ENCODE measurements at regions not wholly inside any gene's neighbourhood (a gene's known extent, or its start where the extent isn't known, plus 50 kb on each side); places are given as distances from the start of the nearest gene placed in this dataset.

DNA sequence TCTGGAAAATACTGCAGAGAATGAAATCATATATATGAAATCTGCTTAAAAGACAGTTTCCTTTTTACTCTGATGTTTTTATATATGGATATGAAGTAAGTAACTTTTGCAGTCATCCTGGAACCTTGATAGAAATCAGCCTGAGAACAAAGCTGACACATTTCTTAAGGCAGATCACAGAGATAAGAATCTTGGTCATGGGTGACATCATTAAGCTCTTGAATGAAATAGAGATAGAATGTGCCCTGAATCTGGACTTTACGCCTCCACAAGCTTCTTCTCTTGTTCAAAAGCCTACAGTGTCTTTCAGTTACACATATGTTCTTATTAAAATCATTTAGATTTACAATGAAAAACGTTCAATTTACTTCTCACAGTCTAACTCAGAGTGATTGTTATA lies 319.1 kb upstream of the CNTNAP2 start:
- TF ChIP-seq FOS (IDR thresholded peaks at IDR 0.05; ENCODE audit: low read depth, low read length): no peak
- no peak for TF ChIP-seq MXI1 (IDR thresholded peaks at IDR 0.05; ENCODE audit: borderline replicate concordance, low read depth, low read length)
- Histone ChIP-seq H4K20me1 (ENCODE audit: insufficient read depth, low read length) (no peaks in the 10 kb centered on the region), H3K56ac (ENCODE audit: extremely low read depth, insufficient read depth, low read length) (no peak overlapping the region), H3K4ac (ENCODE audit: low read depth, low read length) (no peak overlapping the region), H2AK9ac (replicated peaks; ENCODE audit: low read depth, low read length, poor library complexity) (no peak overlapping the region), H3K18ac (ENCODE audit: low read depth, low read length) (no peak overlapping the region), H3K4me3 (ENCODE audit: insufficient read depth, low read depth, low read length) (no peak overlapping the region), H3K9ac (ENCODE audit: low read depth, low read length) (no peak overlapping the region), H3K14ac (replicated peaks; ENCODE audit: low read depth, low read length) (no peak overlapping the region), H3K4me1 (ENCODE audit: control insufficient read depth, insufficient read depth, low read length) (no peaks in the 10 kb centered on the region), H3K4me2 (ENCODE audit: low read depth, low read length) (no peak overlapping the region), H2BK20ac (ENCODE audit: low read depth, low read length) (no peak overlapping the region), H3K36me3 (ENCODE audit: control insufficient read depth, insufficient read depth, low read length) (no peaks in the 10 kb centered on the region), H3K9me1 (ENCODE audit: insufficient read depth, low read length) (no peaks in the 10 kb centered on the region), H2BK5ac (ENCODE audit: low read depth, low read length, poor library complexity, severe bottlenecking) (no peak overlapping the region), H4K8ac (ENCODE audit: low read depth in 2 of 2, low read length in 2 of 2) (no peak overlapping the region), H3K9me3 (ENCODE audit: control insufficient read depth, insufficient read depth, low read length) (peaks cover 2% of the 10 kb centered on the region; the same call in 1 of the 2 replicates), H3K27me3 (ENCODE audit: control insufficient read depth, insufficient read depth, low read length) (no peaks in the 10 kb centered on the region), H2BK15ac (ENCODE audit: low read depth, low read length) (no peak overlapping the region), H3K23ac (ENCODE audit: low read depth, low read length) (no peak overlapping the region), H2AFZ (replicated peaks; ENCODE audit: low read length, poor library complexity) (no peak overlapping the region), H3K79me1 (ENCODE audit: low read depth in 1 of 2, low read length in 2 of 2) (no peaks in the 10 kb centered on the region), H4K91ac (ENCODE audit: insufficient read depth, low read depth, low read length) (no peak overlapping the region), H2BK120ac (ENCODE audit: low read depth, low read length) (no peak overlapping the region), H2AK5ac (ENCODE audit: low read depth, low read length) (no peak overlapping the region), H4K5ac (ENCODE audit: low read depth, low read length) (no peak overlapping the region), H3K27ac (ENCODE audit: insufficient read depth, low read length) (no peak overlapping the region)
- POLR2A ChIA-PET (ENCODE audit: unreplicated experiment): no interaction called here
- DNase-seq: no peak
- in situ Hi-C loops (cut with MboI; ENCODE audit: low sequenced_read_pairs) (no loop called here), dilution Hi-C loops (cut with HindIII; ENCODE audit: low sequenced_read_pairs, unreplicated experiment) (no loop called here), intact Hi-C loops (cut with micrococcal nuclease) (no loop called here)
- WGBS, 2 experiments (ENCODE audit: extremely low coverage in 2 of 2, insufficient read length in 1 of 2): no CpG with 5 or more reads among the region's 2 CpGs
- no TSS peak for BruUV-seq (replicated peaks)
- CTCF ChIA-PET: no interaction called here
- ATAC-seq (ENCODE audit: low read depth): no peak

Data from IMR-90 (cell line).